IMR-90 (cell line): ENCODE measurements at regions not wholly inside any gene's neighbourhood (a gene's known extent, or its start where the extent isn't known, plus 50 kb on each side); places are given as distances from the start of the nearest gene placed in this dataset.
"Not testable (repeated sequence)": the region's sequence is repeated elsewhere in the genome, so short reads cannot be mapped to it uniquely, and the experiment has no call there.

Experiments
- ATAC-seq: fragments of 200-7000 bp; cut with Tn5 transposase; 2 replicates; pipeline ENCODE4 v1.9.1; 2020; ENCODE audit warnings: low read depth, mild to moderate bottlenecking, moderate library complexity
- BruUV-seq: library from RNA; stranded (reverse); fragments of 400-500 nt; replicated peaks from 2 replicates; lab custom pipeline; 2021; lab: Mats Ljungman, UMichigan
- CTCF ChIA-PET: fragments of 300-600 bp; formaldehyde crosslinking; extraction: SDS; loops from one replicate; lab custom pipeline; 2021; ENCODE audit warnings: antibody characterized with exemption; lab: Yijun Ruan, JAX
- POLR2A ChIA-PET: fragments of 300-600 bp; sonication (Branson Sonifier 250); formaldehyde crosslinking; loops from one replicate; lab custom pipeline; 2022; ENCODE audit warnings: antibody characterized with exemption; ENCODE audit not compliant: unreplicated experiment; lab: Charles Lee
- DNase-seq: peaks from one replicate; pipeline ENCODE4 v3.0.0; 2013
- H2AFZ ChIP-seq: replicated peaks from 2 replicates; pipeline ENCODE3; 2013; ENCODE audit warnings: low read length, mild to moderate bottlenecking; ENCODE audit not compliant: poor library complexity
- H2AK5ac ChIP-seq: 2 replicates; pipeline ENCODE4 v1.6.1; 2013; ENCODE audit warnings: low read depth, low read length, inconsistent platforms
- H2AK9ac ChIP-seq: replicated peaks from 2 replicates; pipeline ENCODE3; 2013; ENCODE audit warnings: mild to moderate bottlenecking, low read depth, low read length, moderate library complexity; ENCODE audit not compliant: poor library complexity
- H2BK120ac ChIP-seq: 2 replicates; pipeline ENCODE4 v1.6.1; 2013; ENCODE audit warnings: low read depth, low read length, inconsistent platforms
- H2BK15ac ChIP-seq: 3 replicates; pipeline ENCODE4 v1.6.1; 2013; ENCODE audit warnings: low read depth, low read length, inconsistent platforms
- H2BK20ac ChIP-seq: 2 replicates; pipeline ENCODE4 v1.6.1; 2013; ENCODE audit warnings: low read depth, mild to moderate bottlenecking, inconsistent platforms, low read length, moderate library complexity
- H2BK5ac ChIP-seq: 2 replicates; pipeline ENCODE4 v1.6.1; 2013; ENCODE audit warnings: mild to moderate bottlenecking, low read depth, low read length, inconsistent platforms; ENCODE audit not compliant: poor library complexity, severe bottlenecking
- H3K14ac ChIP-seq: replicated peaks from 2 replicates; pipeline ENCODE4 v1.6.1; 2013; ENCODE audit warnings: low read depth, low read length, inconsistent platforms
- H3K18ac ChIP-seq: 2 replicates; pipeline ENCODE4 v1.6.1; 2013; ENCODE audit warnings: low read depth, low read length, control low read depth
- H3K23ac ChIP-seq: 2 replicates; pipeline ENCODE4 v1.6.1; 2013; ENCODE audit warnings: low read depth, low read length, inconsistent platforms
- H3K27ac ChIP-seq: 2 replicates; pipeline ENCODE4 v1.5.1; 2013; ENCODE audit warnings: mild to moderate bottlenecking, control low read depth, low read length; ENCODE audit not compliant: insufficient read depth
- H3K27me3 ChIP-seq: 2 replicates; pipeline ENCODE4 v1.6.1; 2013; ENCODE audit warnings: low read length; ENCODE audit not compliant: control insufficient read depth, insufficient read depth
- H3K36me3 ChIP-seq: 2 replicates; pipeline ENCODE4 v1.6.1; 2013; ENCODE audit warnings: low read length, mixed read lengths; ENCODE audit not compliant: control insufficient read depth, insufficient read depth
- H3K4ac ChIP-seq: 2 replicates; pipeline ENCODE4 v1.6.1; 2013; ENCODE audit warnings: low read depth, low read length, inconsistent platforms
- H3K4me1 ChIP-seq: 2 replicates; pipeline ENCODE4 v1.6.1; 2013; ENCODE audit warnings: low read length, mixed read lengths; ENCODE audit not compliant: control insufficient read depth, insufficient read depth
- H3K4me2 ChIP-seq: 2 replicates; pipeline ENCODE4 v1.6.1; 2013; ENCODE audit warnings: low read depth, mild to moderate bottlenecking, control low read depth, low read length, moderate library complexity
- H3K4me3 ChIP-seq: 2 replicates; pipeline ENCODE4 v1.5.1; 2013; ENCODE audit warnings: low read depth, mild to moderate bottlenecking, control low read depth, low read length, moderate library complexity; ENCODE audit not compliant: insufficient read depth
- H3K56ac ChIP-seq: 2 replicates; pipeline ENCODE4 v1.6.1; 2013; ENCODE audit warnings: low read length, inconsistent platforms; ENCODE audit not compliant: insufficient read depth; ENCODE audit errors: extremely low read depth
- H3K79me1 ChIP-seq, 2 experiments: 2 replicates each; pipeline ENCODE4 v1.6.1; 2013; ENCODE audit warnings: low read length in 2 of 2, inconsistent platforms in 1 of 2, low read depth in 1 of 2
- H3K9ac ChIP-seq: 2 replicates; pipeline ENCODE4 v1.6.1; 2013; ENCODE audit warnings: low read depth, low read length, control low read depth
- H3K9me1 ChIP-seq: 2 replicates; pipeline ENCODE4 v1.6.1; 2013; ENCODE audit warnings: low read length, inconsistent platforms; ENCODE audit not compliant: insufficient read depth
- H3K9me3 ChIP-seq: 2 replicates; pipeline ENCODE4 v1.6.1; 2013; ENCODE audit warnings: low read length; ENCODE audit not compliant: control insufficient read depth, insufficient read depth
- H4K20me1 ChIP-seq: 2 replicates; pipeline ENCODE4 v1.6.1; 2013; ENCODE audit warnings: low read length, inconsistent platforms; ENCODE audit not compliant: insufficient read depth
- H4K5ac ChIP-seq: 2 replicates; pipeline ENCODE4 v1.6.1; 2013; ENCODE audit warnings: mild to moderate bottlenecking, low read depth, low read length, control low read depth
- H4K8ac ChIP-seq, 2 experiments: 2 replicates each; pipeline ENCODE4 v1.6.1; 2013; ENCODE audit warnings: low read depth in 2 of 2, low read length in 2 of 2, control low read depth in 1 of 2, inconsistent platforms in 1 of 2
- H4K91ac ChIP-seq: 2 replicates; pipeline ENCODE4 v1.6.1; 2013; ENCODE audit warnings: low read depth, low read length, inconsistent platforms; ENCODE audit not compliant: insufficient read depth
- WGBS, 2 experiments: methylation state at CpG; one replicate each; pipeline versions ENCODE4 v1.1.5 to v1.1.7; 2013; ENCODE audit warnings: missing lambda C conversion rate in 2 of 2; ENCODE audit not compliant: insufficient read length in 1 of 2; ENCODE audit errors: extremely low coverage in 2 of 2; 5-methylcytosine and 5-hydroxymethylcytosine counted together
- dilution Hi-C: fragments of 300-500 bp; cut with HindIII; formaldehyde crosslinking; loops from one replicate; pipeline ENCODE4 v1.14.3; 2018; ENCODE audit warnings: low sequenced_read_pairs; ENCODE audit not compliant: unreplicated experiment
- in situ Hi-C: fragments of 300-500 bp; cut with MboI; formaldehyde crosslinking; loops from 3 replicates; pipeline ENCODE4 v1.14.3; 2019; ENCODE audit warnings: low sequenced_read_pairs, inconsistent platforms, mixed read lengths
- intact Hi-C: fragments of 100-400 bp; cut with micrococcal nuclease; formaldehyde crosslinking; loops from 2 replicates; pipeline ENCODE4 v1.10.0; 2022

DNA sequence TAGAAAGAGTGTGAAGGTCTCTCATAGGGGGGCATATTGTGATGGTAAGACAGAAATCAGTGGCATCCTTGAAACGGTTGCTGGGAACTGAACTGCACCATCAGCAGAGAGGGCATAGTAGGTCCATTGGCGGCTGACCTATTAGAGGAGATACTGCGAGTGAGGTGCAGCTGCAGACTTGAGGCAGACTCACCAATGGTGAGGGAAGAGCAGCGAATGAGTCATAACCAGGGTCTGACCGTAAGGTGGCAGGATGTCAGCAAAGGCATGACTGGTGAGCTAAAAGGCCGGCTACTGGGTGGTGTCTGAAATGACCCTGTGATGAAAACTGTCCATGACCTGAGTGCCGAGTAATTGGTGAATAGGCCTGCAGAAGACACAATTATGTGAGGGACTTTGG lies 81.3 kb downstream of the TBC1D26 start:
- DNase-seq, intact Hi-C loops, H2BK5ac ChIP-seq, H4K91ac ChIP-seq, CTCF ChIA-PET, H2AK5ac ChIP-seq, H3K18ac ChIP-seq, H2AK9ac ChIP-seq, H3K27me3 ChIP-seq, H4K5ac ChIP-seq, H3K9me3 ChIP-seq, BruUV-seq, H2BK15ac ChIP-seq, H4K8ac ChIP-seq, H3K79me1 ChIP-seq, H3K56ac ChIP-seq, POLR2A ChIA-PET, H3K4me2 ChIP-seq, ATAC-seq, H2AFZ ChIP-seq, H2BK20ac ChIP-seq, H3K9me1 ChIP-seq, H3K9ac ChIP-seq, H2BK120ac ChIP-seq, dilution Hi-C loops, H3K14ac ChIP-seq, H3K23ac ChIP-seq, H3K4me1 ChIP-seq, H3K36me3 ChIP-seq, H3K27ac ChIP-seq, in situ Hi-C loops, H4K20me1 ChIP-seq, H3K4ac ChIP-seq, H3K4me3 ChIP-seq: not testable (repeated sequence)
- WGBS, 2 experiments, result 80% methylated on average over 1 of the region's 7 CpGs; no CpG with 5 or more reads in 1 of the 2 experiments

DNA sequence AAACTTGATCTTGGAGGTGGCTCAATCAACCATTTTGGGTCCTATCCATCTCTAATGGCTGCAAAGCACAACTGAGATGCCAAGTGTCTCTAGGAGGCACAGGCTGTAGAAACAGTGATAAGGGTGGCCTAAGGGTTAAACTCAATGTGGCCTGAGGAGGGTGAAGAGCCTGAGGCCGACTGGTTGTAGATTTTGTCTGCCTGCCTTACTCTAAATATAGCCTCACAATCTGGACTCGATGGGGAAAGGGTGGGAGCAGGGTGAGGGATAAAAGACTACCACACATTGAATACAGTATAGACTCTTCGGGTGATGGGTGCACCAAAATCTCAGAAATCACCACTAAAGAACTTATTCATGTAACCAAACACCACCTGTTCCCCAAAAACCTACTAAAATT lies 81.9 kb downstream of the TBC1D26 start:
- H2AK9ac ChIP-seq, H2BK5ac ChIP-seq, H3K23ac ChIP-seq, H4K20me1 ChIP-seq, H2BK15ac ChIP-seq, H3K27ac ChIP-seq, dilution Hi-C loops, H3K4me2 ChIP-seq, H3K4ac ChIP-seq, DNase-seq, H2AFZ ChIP-seq, H4K8ac ChIP-seq, H4K5ac ChIP-seq, H3K27me3 ChIP-seq, H2AK5ac ChIP-seq, H2BK20ac ChIP-seq, H3K14ac ChIP-seq, H3K18ac ChIP-seq, H3K4me1 ChIP-seq, CTCF ChIA-PET, POLR2A ChIA-PET, H3K9ac ChIP-seq, H3K9me3 ChIP-seq, H3K79me1 ChIP-seq, in situ Hi-C loops, H3K9me1 ChIP-seq, H3K36me3 ChIP-seq, intact Hi-C loops, ATAC-seq, H4K91ac ChIP-seq, BruUV-seq, H3K4me3 ChIP-seq, H2BK120ac ChIP-seq, H3K56ac ChIP-seq: not testable (repeated sequence)
- no CpG with 5 or more reads among the region's 3 CpGs for WGBS, 2 experiments
